HFF-Myc (cell line): ENCODE measurements at regions not wholly inside any gene's neighbourhood (a gene's known extent, or its start where the extent isn't known, plus 50 kb on each side); places are given as distances from the start of the nearest gene placed in this dataset.

Source experiments
- DNase-seq: peaks from one replicate; pipeline ENCODE4 v3.0.0-alpha.2; 2011; ENCODE audit warnings: low read depth; ENCODE audit errors: extremely low read depth
- H3K4me3 ChIP-seq: replicated peaks from 2 replicates; pipeline ENCODE4 v1.5.1; 2011; ENCODE audit warnings: low read depth, mild to moderate bottlenecking, control low read depth, low read length
- TF ChIP-seq, protein P1 (sequence below): IDR thresholded peaks from 2 replicates; pipeline ENCODE4 v1.5.1; 2012; ENCODE audit warnings: mild to moderate bottlenecking, low read depth, low read length, control low read depth; ENCODE audit errors: missing control alignments

DNA sequence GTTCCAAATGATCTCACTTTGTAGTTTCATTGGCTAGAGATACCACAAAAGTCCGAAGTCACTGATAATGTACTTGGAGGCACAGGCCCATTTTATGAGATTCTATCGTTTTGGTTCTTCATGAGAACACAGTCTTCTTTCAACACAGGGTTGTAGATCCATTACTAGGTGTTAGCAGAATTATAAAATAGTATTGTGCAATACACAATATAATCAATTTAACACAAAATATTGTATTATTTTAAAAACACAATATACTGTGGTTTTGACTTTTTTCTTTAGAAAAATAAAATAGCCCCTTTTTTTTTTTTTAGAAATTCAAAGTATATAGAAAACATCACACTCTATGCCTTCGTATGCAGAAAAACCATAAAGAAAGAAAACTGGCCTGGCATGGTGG is 138.6 kb upstream of the TSC22D2 start:
- no peak for DNase-seq
- H3K4me3 ChIP-seq: no peak overlapping the region
- TF ChIP-seq, protein P1, sequence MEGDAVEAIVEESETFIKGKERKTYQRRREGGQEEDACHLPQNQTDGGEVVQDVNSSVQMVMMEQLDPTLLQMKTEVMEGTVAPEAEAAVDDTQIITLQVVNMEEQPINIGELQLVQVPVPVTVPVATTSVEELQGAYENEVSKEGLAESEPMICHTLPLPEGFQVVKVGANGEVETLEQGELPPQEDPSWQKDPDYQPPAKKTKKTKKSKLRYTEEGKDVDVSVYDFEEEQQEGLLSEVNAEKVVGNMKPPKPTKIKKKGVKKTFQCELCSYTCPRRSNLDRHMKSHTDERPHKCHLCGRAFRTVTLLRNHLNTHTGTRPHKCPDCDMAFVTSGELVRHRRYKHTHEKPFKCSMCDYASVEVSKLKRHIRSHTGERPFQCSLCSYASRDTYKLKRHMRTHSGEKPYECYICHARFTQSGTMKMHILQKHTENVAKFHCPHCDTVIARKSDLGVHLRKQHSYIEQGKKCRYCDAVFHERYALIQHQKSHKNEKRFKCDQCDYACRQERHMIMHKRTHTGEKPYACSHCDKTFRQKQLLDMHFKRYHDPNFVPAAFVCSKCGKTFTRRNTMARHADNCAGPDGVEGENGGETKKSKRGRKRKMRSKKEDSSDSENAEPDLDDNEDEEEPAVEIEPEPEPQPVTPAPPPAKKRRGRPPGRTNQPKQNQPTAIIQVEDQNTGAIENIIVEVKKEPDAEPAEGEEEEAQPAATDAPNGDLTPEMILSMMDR: no peak

DNA sequence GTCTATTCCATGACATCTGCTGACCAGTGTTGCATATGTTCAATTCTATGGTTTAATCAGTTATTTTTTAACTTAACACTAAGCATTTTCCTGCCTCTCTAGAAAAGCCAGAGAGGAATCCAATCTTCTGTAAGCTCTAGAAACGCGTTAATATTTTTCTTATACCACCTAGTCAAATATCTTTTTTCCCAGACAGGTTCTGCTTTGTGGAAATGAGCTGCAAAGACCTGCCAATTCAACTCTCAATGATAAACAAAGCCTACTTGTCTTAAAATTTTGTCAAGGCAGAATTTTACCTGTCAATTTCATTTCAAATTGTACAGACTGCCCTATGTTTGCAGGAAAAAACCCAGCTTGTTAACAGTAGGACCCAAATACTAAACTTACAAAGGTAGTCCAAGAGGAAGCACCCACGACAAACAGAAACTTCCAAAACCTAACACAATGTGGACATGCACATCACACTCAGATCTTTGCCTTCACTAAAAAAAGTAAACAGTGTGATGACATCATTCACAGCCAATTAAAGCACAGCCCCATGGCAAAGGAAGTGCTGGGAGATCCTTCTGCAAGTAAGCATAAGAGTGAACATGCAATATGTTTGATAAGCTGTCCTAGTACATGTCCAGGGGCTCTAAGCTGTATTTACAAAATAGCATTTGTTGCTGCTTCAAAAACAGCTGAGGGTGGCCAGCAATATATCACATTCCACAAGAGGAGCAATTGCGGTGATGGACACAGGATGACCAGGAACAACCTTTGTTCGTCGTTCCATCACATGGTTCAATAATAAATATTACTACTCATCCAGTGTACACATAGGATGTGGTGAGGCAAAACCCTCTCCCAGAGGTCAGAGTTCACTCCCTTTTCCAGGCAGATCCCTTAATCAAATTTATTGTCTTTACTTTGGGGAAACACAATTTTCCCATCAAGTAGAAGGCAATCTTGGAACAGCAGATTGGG is 139.4 kb upstream of the TSC22D2 start:
- TF ChIP-seq, protein P1: no peak
- no peak for DNase-seq

GRCh38 chr3:150267288-150267687 is 140.8 kb upstream of the TSC22D2 start:
- TF ChIP-seq, protein P1: no peak
- DNase-seq: no peak
- H3K4me3 ChIP-seq: no peak overlapping the region

More for the DNA sequence above, 139.4 kb upstream of the TSC22D2 start:
- no peak overlapping the region for H3K4me3 ChIP-seq

GRCh38 chr3:150265305-150265704 is 142.8 kb upstream of the TSC22D2 start:
- TF ChIP-seq, protein P1: no peak
- no peak for DNase-seq
- no peak overlapping the region for H3K4me3 ChIP-seq

- TF ChIP-seq, protein P1: no peak
- no peak overlapping the region for H3K4me3 ChIP-seq
- no peak for DNase-seq
These were observed 143.4 kb upstream of the TSC22D2 start for GRCh38 chr3:150264561-150265279.

- no peak for DNase-seq
- TF ChIP-seq, protein P1: no peak
- H3K4me3 ChIP-seq: no peak overlapping the region
These were observed 146.1 kb upstream of the TSC22D2 start for GRCh38 chr3:150261958-150262357.
